Lung microvascular endothelial cell (primary cell): ENCODE measurements at regions not wholly inside any gene's neighbourhood (a gene's known extent, or its start where the extent isn't known, plus 50 kb on each side); places are given as distances from the start of the nearest gene placed in this dataset.
A peak's percentile ranks its signal among the peaks of the same experiment; 100 is the strongest.
"Not testable (repeated sequence)": the region's sequence is repeated elsewhere in the genome, so short reads cannot be mapped to it uniquely, and the experiment has no call there.

Experiments
- DNase-seq, 2 donors: peaks; one replicate each; pipeline versions ENCODE4 v3.0.0 to v3.0.0-alpha.2; 2010; ENCODE audit warnings: low read depth in 2 of 2

DNA sequence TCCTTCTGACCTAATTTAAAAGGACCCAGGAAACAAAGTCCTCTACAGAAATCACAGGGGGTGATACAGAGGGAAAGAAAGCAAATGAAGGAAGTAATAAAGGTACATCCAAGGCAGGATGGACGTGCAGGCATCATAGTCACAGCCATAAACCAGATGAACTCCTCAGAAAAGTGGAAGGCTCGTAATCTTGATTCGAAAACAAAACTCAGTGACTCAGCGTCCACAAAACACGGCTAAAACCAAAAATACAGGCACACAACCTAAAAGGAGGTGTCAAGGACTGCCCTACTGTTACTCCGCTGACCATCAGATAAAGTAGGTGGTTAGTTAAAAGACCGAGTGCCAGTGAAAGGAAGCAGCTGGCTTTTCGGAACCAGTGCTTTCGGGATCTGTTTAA lies 81.5 kb downstream of the TRIM69 start:
- not testable (repeated sequence) for DNase-seq

DNA sequence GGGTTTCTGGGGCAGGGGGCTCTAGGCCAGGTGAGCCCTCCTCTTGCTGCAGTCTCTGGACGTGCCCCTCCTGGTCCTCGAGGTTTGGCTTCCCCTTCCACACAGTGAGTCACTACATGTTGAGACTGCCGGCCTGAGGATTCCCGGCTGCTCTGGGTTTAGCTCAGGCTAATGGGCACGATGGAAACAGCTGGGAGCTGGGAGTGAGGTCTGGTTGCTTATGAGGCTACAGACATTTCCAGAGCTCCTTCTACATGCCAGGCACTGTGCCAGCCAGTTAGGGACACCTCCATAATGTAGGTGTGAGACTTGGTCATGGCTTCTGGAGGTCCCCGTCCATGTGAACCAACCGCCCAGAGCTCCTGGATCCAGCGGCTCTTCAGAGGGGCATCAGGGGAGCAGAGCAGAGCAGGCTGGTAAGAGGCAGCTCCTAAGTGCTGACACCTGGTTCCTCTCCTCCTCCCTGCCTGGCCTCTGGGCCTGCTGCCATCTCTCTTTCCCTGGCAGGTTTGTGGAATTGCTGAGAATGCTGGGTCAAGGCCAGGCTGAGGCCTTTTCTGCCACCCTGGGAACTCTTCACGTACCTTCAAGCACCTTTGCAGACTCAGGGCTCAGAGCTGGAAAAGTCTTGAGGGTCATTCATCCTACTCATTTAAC lies 83.1 kb downstream of the TRIM69 start:
- DNase-seq = not testable (repeated sequence)

DNA sequence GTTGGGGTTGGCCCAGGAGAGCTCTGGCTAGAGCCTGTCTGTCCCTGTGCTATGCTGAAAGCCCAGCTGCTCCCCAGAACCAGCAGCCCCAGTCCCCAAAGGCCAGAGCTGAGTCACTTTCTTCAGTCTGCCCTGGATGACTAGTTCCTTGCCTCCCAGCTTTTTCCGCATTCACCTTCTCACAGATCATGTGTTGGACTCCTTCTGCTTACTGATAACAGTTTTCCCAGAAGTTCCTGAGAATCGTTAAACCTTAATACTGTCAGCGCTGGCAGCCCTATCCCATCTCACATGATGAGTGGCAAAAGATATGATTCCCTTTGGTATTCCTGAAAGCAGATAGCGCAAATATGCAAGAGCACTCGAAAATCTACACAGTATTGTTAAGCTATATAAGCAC lies 84.2 kb downstream of the TRIM69 start:
- DNase-seq = not testable (repeated sequence)

DNA sequence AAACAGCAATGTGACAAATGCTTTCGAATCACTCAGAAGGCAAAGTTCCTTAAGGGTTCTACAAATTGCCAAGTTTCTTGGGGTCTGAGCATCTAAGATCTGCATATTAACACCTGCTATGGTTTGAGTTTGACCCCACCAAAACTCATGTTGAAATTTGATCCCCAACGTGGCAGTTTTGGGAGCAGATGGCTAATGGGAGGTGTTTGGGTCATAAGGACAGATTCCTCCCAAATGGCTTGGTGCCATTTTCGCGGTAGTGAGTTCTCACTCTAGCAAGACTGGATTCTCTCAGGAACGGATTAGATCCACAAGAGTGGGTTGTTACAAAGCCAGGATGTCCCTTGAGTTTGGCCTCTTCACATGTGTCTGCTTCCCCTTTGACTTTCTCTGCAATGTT lies 84.6 kb downstream of the TRIM69 start:
- DNase-seq = not testable (repeated sequence)

DNA sequence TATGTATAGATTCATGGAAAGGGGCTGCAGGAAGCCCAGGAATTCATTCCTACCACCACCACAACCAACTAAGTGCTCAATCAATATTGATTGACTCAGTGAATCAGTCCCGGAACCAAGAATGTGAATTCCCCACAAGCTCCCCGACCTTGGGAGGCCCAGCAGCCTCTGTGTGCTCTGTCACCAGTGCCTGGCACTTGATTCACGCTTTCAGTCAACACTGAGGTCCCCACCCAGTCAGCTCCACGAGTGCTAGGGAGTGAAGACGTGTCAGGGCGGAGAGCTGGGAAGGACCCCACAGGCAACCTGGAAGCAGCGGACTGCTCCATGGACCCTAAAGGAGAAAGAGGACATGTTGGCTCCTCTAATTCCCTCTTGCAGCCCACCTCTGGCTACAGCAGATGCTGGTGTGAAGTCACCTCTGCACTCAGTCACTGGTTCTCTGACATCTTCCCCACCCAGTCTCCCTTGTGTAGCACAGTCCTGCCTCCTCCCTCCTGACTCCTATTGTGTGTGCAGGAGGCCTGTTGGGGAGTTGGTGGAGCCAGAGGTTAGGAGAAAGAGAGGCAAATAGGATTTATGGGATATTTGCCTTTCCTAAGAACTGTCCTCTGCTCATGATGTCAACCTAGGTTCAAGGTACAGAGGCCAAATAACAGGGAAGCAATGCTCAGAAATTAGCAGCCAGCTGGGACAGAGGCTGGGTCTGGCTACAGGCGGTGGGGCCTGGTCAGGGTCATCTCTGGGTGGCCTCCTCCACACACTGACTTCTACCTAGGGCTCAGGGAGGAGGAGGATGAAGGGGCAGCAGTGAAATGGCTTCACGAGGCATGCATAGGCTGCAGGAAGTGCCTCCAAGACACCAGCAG lies 88.2 kb downstream of the TRIM69 start:
- DNase-seq = not testable (repeated sequence)

DNA sequence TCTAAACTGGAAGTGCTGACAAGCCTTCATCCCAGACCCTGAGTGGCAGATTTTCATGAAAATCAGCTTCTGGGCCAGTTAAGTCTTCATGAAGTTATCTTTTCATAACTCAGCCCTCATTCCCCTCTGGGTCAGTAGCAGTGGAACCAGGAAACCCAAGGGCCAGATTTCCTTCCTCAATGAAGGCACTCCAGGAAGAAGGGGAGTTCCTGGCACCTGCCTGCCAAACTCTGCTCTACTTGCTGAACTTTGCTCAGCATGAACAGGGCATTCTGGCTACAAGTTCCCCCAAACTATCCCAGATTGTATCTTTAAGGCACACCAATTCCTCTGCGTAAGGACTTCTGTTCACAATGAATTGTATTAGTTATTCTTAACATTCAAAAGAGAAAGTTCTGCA lies 90.3 kb downstream of the TRIM69 start:
- not testable (repeated sequence) for DNase-seq

DNA sequence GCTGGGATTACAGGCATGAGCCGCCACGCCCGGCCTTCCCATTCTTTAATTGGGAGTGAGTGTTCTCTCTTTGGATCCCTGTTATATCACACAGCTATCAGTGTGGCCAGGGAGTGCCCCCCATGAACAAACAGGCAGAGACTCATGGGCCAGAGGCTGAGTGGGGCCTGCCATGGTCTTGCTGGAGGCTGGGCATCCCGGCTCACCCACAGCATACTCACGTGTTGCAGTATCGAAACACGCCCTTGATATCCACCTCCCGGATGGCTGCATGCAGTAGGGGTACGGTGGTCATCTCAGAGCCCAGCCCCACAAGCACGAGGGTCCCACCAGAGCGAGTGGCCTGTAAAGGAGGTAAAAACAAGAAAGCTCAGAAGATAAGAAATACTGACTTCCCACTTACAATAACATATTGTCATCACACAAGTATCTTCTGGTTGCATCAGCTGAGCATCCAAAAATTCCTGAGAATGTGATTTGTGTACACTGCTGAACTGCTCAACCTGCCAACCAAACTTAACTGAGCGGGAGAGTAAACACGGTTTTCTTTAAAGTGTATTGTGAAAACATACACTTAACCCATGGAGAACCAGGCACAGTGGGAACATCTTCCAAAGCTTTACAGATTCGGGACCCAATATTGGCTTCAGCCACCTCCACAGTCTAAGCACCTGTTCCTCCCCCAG lies 92.0 kb downstream of the TRIM69 start:
- not testable (repeated sequence) for DNase-seq

DNA sequence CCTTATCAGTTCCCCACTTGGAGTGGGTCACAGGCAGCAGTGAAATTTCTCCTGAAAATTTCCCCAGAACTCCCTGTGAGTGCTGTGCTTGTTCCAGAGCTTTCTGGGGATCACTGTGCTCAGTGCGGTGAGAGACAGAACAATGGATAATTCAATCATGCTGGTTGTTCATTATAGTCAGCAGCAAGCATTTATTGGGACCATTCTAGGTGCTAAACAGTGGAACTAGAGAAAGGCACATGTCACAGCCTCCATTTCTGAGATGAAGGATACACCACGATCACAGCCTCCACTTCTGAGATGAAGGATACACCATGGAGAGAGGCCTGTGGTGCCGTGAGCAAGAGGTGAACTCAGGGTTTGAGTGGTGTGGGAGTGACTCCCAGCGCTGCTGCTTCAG lies 92.8 kb downstream of the TRIM69 start:
- not testable (repeated sequence) for DNase-seq

DNA sequence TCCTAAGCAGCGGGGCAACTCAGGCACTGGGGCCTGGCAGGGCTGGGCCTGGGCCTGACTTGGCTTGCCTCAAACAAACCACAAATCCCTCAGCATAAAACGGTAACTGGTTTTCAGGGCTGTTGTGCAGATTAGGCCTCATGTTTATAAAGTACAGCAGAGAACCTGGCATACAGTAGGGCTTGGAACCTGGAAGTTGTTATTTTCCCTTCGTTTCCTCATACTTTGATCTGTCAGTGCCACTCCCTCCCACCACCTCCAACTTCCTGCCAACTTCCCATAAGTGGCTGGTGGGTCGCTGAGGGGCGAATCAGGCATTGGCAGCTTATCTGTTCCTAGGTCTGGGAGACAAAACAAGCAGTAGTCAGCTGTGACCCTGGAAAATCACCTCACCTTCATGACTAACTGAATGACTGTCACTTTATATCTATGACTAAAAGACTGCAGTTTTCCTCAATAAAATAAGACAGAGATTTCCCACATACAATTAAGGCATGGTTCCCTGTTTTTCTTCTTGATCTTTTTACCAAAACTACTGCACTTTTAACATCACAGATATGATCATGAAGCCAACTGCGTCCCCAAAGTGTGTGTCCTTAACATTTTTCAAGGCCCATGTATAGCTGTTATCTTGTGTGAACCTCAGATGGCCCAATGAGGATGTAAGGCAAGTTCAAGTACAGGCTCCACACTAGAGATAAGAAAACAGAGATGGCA lies 94.5 kb downstream of the TRIM69 start:
- DNase-seq = peak; percentile 11 to 55

DNA sequence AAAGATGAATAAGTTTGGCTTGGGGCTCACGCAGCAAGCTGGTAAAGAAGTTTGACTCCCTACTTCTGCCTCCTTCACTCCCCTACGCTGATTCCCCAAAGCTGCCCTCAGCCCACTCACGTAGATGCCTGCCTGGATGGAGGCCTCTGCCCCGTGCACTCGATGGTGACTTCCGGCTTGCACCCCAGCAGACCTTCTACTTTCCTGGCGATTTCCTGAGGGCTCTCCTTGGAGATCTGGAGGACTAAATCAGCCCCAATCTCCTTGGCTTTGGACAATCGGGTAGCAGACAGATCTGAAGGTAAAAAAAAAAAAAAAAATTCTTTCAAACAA lies 95.0 kb downstream of the TRIM69 start:
- not testable (repeated sequence) for DNase-seq

DNA sequence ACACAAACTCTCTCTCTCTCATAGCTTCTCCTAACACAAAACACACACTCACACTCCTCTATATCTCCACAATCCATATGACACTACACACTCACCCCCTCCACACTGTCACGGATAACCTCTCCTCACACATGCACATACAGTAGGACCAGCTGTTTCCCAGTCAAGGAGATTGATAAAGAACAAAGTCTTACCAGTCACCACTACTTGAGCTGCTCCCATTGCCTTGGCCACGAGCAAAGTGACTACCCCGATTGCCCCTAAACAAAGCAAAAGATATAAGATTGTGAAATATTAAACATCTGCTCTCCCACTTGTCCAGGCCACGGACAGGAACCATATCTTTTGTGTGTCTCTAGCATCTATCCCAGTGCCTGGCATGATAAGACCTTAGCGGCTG lies 95.8 kb downstream of the TRIM69 start:
- not testable (repeated sequence) for DNase-seq

DNA sequence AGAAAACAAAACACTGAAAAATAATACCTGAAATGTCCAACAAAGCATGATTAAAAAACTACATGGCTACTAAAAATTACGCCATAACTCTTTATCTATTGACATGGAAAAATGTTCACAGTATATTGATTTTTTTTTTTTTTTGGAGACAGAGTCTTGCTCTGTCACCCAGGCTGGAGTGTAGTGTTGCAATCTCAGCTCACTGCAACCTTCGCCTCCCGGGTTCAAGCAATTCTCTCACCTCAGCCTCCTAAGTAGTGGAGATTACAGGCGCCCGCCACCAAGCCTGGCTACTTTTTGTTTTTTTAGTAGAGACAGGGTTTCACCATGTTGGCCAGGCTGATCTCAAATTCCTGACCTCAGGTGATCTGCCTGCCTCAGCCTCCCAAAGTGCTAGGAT lies 96.8 kb downstream of the TRIM69 start:
- not testable (repeated sequence) for DNase-seq

DNA sequence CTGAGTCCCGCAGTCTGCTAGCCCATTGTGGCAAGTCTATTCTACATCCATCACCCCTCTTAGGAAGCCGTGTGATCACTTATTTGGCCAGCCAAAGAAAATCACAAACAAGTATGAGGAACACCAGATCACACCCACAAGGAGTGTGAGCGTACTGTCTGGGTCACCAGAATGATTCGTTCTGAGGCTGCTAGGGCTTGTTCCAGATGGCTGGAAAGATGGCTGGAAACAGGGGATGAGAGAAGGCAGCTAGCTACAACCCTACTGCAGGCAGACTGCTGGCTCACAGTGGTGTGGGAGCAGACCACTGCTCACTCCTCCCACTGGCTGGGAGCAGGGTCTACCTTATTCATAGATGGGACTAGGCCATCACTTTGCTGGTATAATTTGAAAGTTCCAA lies 97.4 kb downstream of the TRIM69 start:
- DNase-seq = not testable (repeated sequence)

DNA sequence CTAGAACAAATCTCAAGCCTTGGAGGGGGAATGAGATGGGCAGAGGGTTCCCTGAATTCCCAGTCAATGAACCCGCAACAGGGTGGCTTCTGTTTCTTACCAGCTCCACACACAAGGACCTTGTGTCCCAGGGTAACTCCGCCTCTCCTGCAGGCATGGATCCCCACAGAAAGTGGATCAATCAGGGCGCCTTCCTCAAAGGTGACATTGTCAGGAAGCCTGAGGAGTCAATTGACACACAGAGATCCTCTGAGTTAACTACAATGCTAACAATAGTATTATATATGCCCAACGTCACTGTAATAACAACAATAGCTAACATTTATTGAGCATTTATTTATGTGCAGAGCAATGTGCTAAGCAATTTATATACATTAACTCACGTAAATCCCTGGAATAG lies 98.8 kb downstream of the TRIM69 start:
- DNase-seq = not testable (repeated sequence)

DNA sequence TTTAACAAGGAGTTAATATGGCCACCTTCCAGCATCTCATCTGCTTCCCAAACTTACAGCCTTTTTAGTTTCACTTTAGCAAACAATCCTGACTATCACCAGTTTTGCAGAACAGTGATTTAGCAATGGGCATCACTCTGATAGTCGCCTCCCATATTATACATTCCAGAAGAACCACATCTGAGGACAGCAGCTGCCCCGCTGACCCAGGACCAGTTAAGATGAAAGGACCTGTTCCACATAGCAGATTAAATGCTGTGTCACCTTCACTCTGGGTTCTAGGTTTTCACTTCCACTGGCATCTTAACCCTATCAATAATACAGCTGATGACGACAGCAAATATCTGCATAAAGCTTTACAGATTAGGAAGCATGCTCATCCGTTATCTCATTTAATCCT lies 99.8 kb downstream of the TRIM69 start:
- DNase-seq = peak in 1 of 2 donors; percentile 24

DNA sequence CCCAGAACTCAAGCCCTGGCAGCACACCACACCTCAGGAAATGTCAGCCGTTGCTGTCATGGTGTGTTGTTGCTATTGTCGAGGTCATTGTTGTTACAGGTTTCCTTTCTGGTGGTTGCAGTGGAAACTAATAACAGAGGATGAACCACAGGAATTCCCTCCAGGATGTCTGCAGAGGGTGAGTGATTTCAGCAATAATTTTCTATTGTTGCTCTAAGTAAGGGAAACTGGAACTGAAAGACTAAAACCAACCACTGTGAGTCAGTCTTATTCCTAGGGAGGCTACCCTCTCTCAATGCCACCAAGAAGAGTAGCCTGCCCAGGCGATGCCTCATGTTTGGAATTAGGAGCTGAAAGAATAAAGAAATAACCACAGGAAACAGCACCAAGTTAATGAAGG lies 102.6 kb downstream of the TRIM69 start:
- DNase-seq = peak; percentile 85 to 93

DNA sequence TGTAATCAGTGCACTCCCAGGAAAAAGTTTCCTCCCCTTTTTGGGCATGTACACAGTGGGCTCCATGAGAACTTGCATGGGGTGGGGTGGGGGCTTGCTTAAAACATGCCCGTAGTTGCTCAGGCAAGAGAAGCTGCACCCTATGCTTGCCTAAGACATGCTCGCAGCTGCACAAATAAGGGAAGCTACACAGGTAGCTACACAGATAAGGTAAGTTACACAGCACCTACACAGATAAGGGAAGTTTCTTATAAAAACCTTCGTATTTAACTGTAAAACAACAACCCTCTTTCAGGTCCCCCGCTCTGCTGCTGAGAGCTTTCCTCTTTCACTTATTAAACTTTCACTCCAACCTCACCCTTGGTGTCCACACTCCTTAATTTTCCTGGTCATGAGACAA lies 105.4 kb downstream of the TRIM69 start:
- DNase-seq = not testable (repeated sequence)

DNA sequence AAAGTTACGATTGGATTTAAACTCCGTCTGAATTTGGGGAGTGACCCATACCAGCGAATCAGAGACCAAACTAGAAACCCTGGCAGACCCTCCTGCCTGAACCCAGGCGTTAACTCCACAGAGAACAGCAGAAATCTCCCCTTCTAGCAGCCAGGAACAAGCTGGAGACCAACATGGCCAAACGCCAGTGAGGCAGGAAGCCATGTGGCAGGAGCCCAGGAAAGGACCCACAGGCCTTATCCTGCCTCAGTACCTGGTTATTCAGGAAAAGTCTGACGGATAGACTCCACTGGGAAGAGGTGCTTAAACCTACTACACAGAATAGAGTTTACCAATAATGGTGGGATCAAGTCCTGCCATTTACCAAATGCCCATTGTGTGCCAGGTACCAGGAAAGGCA lies 106.6 kb downstream of the TRIM69 start:
- DNase-seq = peak in 1 of 2 donors; percentile 41

DNA sequence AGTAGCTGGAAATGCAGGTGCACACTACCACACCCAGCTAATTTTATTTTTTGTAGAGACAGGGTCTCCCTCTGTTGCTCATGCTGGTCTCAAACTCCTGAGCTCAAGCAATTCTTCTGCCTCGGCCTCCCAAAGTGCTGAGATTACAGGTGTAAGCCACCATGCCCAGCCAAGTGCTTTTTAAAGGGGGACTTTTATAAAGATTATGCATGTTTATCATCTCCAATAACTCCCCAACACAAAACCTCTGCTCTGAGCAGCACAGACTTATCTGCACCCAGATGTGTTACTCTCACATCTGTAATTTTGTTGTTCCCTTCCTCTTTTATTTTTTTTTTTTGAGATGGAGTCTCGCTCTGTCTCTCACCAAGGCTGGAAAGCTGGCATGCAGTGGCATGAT lies 108.6 kb downstream of the TRIM69 start:
- DNase-seq = not testable (repeated sequence)

DNA sequence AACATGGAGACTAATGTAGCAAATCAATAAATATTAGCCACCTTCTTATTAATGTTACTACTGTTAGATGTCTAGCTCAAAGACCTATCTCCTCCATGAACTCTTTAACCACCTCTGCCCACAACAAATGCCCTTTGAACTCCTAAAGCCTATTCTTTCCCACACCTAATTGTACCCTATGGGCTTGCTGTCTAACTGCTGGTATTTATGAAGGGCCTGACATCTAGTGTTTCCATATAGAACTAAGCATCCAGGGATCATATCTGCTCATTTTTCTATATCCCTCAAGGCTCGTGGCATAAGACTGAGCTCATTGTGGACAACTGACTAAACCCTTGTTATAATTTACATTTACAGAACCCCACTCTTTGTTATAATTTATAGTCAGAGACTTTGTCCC lies 109.8 kb downstream of the TRIM69 start:
- DNase-seq = not testable (repeated sequence)

DNA sequence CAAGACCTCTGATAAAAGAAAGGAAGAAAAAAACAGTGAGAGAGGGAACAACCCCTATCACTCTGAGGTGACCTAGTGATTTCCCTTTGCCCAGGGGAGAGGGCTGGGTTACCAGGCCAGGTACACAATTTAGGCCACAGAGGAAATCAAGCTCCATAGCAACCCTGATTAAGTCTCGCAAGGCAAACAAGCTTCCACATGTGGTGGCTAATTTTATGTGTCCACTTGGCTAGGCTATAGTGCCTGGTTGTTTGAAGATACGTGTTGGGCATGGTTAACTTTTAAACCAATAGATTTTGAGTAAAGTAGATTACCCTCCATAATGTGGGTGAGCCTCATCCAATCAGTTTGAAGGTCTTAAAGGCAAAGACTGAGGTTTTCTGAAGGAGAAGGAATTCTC lies 108.9 kb upstream of the TERB2 start:
- not testable (repeated sequence) for DNase-seq

DNA sequence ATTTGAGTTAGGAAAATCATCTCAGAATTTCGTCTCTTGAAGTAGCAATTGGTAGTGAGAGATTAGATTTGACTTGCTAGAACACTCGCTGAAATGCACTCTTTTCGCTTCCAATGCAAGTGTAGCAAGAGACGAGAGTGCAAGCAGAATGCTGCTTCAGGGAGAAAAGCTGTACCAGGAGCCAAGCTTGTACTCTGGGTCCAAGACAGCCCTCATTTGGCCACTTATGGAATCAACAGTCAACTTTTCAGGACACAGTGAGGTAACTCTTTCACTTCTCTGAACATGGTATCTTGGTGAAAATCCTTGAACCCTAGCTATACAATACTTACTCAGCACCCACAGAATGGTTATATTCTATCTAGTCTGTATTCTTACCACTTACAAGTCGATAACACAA lies 107.6 kb upstream of the TERB2 start:
- peak in 1 of 2 donors; percentile 36 for DNase-seq
